ENCODE measurements at regions not wholly inside any gene's neighbourhood (a gene's known extent, or its start where the extent isn't known, plus 50 kb on each side); places are given as distances from the start of the nearest gene placed in this dataset.

- no peak for TF ChIP-seq CTCF (IDR thresholded peaks at IDR 0.05)
- TF ChIP-seq SP1 (CRISPR knock-in tag; conservative IDR thresholded peaks at IDR 0.05), result no peak
- no peak for TF ChIP-seq ATF6 (CRISPR knock-in tag; IDR thresholded peaks at IDR 0.05)
- no peak for TF ChIP-seq ESRRA (CRISPR knock-in tag; IDR thresholded peaks at IDR 0.05; ENCODE audit: borderline replicate concordance)
- TF ChIP-seq MLX (CRISPR knock-in tag; IDR thresholded peaks at IDR 0.05), result no peak
- no peak for TF ChIP-seq CREM (CRISPR knock-in tag; IDR thresholded peaks at IDR 0.05)
Observed at GRCh38 chr4:147326591-147326990, 154.3 kb upstream of the EDNRA start.

Measured in WTC11 (cell line).